ENCODE measurements at regions not wholly inside any gene's neighbourhood (a gene's known extent, or its start where the extent isn't known, plus 50 kb on each side); places are given as distances from the start of the nearest gene placed in this dataset.

DNA sequence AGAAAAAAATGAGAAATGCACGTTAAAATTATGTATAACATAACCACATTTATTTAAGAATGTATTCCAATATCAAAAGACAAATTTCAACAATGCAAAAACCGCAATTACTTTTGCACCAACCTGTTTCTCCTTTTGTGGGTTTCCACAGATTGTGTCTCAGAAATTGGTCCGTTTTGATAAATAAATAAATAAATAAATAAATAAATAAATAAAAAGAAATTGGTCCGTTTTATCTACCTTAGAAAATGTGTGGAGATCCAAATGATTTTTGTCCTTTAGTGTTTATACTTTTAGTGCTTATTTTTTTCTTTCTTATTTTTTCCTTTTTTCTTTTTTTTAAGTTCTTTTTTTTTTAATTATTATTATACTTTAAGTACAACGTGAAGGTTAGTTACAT is 1682.2 kb upstream of the TMEFF2 start:
- Histone ChIP-seq H4K20me1 (ENCODE audit: insufficient read depth, low read length) (no peaks in the 10 kb centered on the region), H3K4me3 (replicated peaks in 1 of 3; ENCODE audit: insufficient read depth in 1 of 3, low read depth in 2 of 3, low read length in 3 of 3) (no peak overlapping the region), H3K36me3 (replicated peaks in 1 of 2; ENCODE audit: control insufficient read depth in 1 of 2, insufficient read depth in 2 of 2, low read length in 2 of 2) (no peaks in the 10 kb centered on the region), H2AFZ (ENCODE audit: low read length) (no peak overlapping the region), H3K4me2 (ENCODE audit: low read depth, low read length) (no peak overlapping the region), H3K4me1 (ENCODE audit: insufficient read depth, low read length) (no peaks in the 10 kb centered on the region), H3K27me3 (ENCODE audit: control insufficient read depth in 1 of 2, insufficient read depth in 2 of 2, low read length in 2 of 2) (no peaks in the 10 kb centered on the region), H3K9ac (ENCODE audit: insufficient read depth, low read depth, low read length) (no peak overlapping the region), H3K9me3 (ENCODE audit: low read length) (peaks cover 9% of the 10 kb centered on the region; the same call in 1 of the 2 replicates), H3K27ac (ENCODE audit: extremely low read length, insufficient read depth, low read length) (no peak overlapping the region), H3K79me2 (ENCODE audit: insufficient read depth, low read length) (no peaks in the 10 kb centered on the region)
- 44% methylated on average over 5 of the region's 5 CpGs for WGBS (ENCODE audit: low lambda C conversion rate)
- in situ Hi-C loops (cut with HindIII; ENCODE audit: extremely low pct_ligation_motif_present, low pct_unique_long_range_greater_than_20kb) = no loop called here
- DNase-seq (ENCODE audit: low spot score) (no peak), ATAC-seq (no peak), FAIRE-seq (no peak)
- no TSS peak for BruUV-seq (replicated peaks)
- intact Hi-C loops (cut with micrococcal nuclease; ENCODE audit: unreplicated experiment) = no loop called here
- CTCF ChIA-PET (ENCODE audit: low intra/inter-chr PET ratio, low total read pairs) = no interaction called here
- POLR2A ChIA-PET = no interaction called here
- TF ChIP-seq ZNF34 (CRISPR knock-in tag; IDR thresholded peaks at IDR 0.05; ENCODE audit: borderline replicate concordance) (no peak), NCOA1 (CRISPR knock-in tag; IDR thresholded peaks at IDR 0.05) (no peak), NFIB (CRISPR knock-in tag; IDR thresholded peaks at IDR 0.05; ENCODE audit: borderline replicate concordance) (no peak), RFX3 (CRISPR knock-in tag; IDR thresholded peaks at IDR 0.05) (no peak), ZNF335 (CRISPR knock-in tag; IDR thresholded peaks at IDR 0.05) (no peak), GPN1 (CRISPR knock-in tag; IDR thresholded peaks at IDR 0.05; ENCODE audit: borderline replicate concordance) (no peak), ZIK1 (CRISPR knock-in tag; IDR thresholded peaks at IDR 0.05; ENCODE audit: borderline replicate concordance, low read depth) (no peak), KLF9 (CRISPR knock-in tag; IDR thresholded peaks at IDR 0.05; ENCODE audit: low read depth) (no peak), ZFP41 (CRISPR knock-in tag; IDR thresholded peaks at IDR 0.05; ENCODE audit: borderline replicate concordance) (no peak), NFE2 (CRISPR knock-in tag; IDR thresholded peaks at IDR 0.05) (no peak)

- Histone ChIP-seq H3K79me2 (ENCODE audit: insufficient read depth, low read length) (no peaks in the 10 kb centered on the region), H3K4me3 (replicated peaks in 1 of 3; ENCODE audit: insufficient read depth in 1 of 3, low read depth in 2 of 3, low read length in 3 of 3) (no peak overlapping the region), H3K36me3 (replicated peaks in 1 of 2; ENCODE audit: control insufficient read depth in 1 of 2, insufficient read depth in 2 of 2, low read length in 2 of 2) (no peaks in the 10 kb centered on the region), H3K9me3 (ENCODE audit: low read length) (no peaks in the 10 kb centered on the region), H2AFZ (ENCODE audit: low read length) (no peak overlapping the region), H4K20me1 (ENCODE audit: insufficient read depth, low read length) (no peaks in the 10 kb centered on the region), H3K9ac (ENCODE audit: insufficient read depth, low read depth, low read length) (no peak overlapping the region), H3K27me3 (ENCODE audit: control insufficient read depth in 1 of 2, insufficient read depth in 2 of 2, low read length in 2 of 2) (no peaks in the 10 kb centered on the region), H3K4me2 (ENCODE audit: low read depth, low read length) (no peak overlapping the region), H3K27ac (ENCODE audit: extremely low read length, insufficient read depth, low read length) (no peak overlapping the region), H3K4me1 (ENCODE audit: insufficient read depth, low read length) (no peaks in the 10 kb centered on the region)
- CTCF ChIA-PET (ENCODE audit: low intra/inter-chr PET ratio, low total read pairs) = no interaction called here
- no peak for DNase-seq (ENCODE audit: low spot score)
- no peak for TF ChIP-seq SIX4 (CRISPR knock-in tag; IDR thresholded peaks at IDR 0.05)
- no peak for TF ChIP-seq JUN (CRISPR knock-in tag; IDR thresholded peaks at IDR 0.05)
- TF ChIP-seq ZNF432 (CRISPR knock-in tag; IDR thresholded peaks at IDR 0.05; ENCODE audit: borderline replicate concordance) = no peak
- TF ChIP-seq ZNF567 (CRISPR knock-in tag; IDR thresholded peaks at IDR 0.05; ENCODE audit: borderline replicate concordance) = no peak
- TF ChIP-seq, protein P1, sequence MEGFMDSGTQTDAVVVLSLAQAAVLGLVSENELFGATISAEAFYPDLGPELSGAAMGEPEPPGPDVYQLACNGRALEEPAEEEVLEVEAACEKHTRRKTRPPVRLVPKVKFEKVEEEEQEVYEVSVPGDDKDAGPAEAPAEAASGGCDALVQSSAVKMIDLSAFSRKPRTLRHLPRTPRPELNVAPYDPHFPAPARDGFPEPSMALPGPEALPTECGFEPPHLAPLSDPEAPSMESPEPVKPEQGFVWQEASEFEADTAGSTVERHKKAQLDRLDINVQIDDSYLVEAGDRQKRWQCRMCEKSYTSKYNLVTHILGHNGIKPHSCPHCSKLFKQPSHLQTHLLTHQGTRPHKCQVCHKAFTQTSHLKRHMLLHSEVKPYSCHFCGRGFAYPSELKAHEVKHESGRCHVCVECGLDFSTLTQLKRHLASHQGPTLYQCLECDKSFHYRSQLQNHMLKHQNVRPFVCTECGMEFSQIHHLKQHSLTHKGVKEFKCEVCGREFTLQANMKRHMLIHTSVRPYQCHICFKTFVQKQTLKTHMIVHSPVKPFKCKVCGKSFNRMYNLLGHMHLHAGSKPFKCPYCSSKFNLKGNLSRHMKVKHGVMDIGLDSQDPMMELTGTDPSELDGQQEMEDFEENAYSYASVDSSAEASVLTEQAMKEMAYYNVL (CRISPR knock-in tag; IDR thresholded peaks at IDR 0.05; ENCODE audit: borderline replicate concordance) = no peak
- TF ChIP-seq TAF1 (CRISPR knock-in tag; IDR thresholded peaks at IDR 0.05) = no peak
- TF ChIP-seq GPN1 (CRISPR knock-in tag; IDR thresholded peaks at IDR 0.05; ENCODE audit: borderline replicate concordance) = no peak
- intact Hi-C loops (cut with micrococcal nuclease; ENCODE audit: unreplicated experiment) (no loop called here), in situ Hi-C loops (cut with HindIII; ENCODE audit: extremely low pct_ligation_motif_present, low pct_unique_long_range_greater_than_20kb) (no loop called here)
- no TSS peak for BruUV-seq (replicated peaks)
- POLR2A ChIA-PET = no interaction called here
- ATAC-seq = no peak
- no peak for FAIRE-seq
- 3% methylated on average over 4 of the region's 4 CpGs for WGBS (ENCODE audit: low lambda C conversion rate)
Measured at GRCh38 chr2:193869564-193869963, 1674.8 kb upstream of the TMEFF2 start.
